HG02588 (cell line): ENCODE measurements at regions not wholly inside any gene's neighbourhood (a gene's known extent, or its start where the extent isn't known, plus 50 kb on each side); places are given as distances from the start of the nearest gene placed in this dataset.

Experiments used
- ATAC-seq: cut with Tn5 transposase; IDR thresholded peaks from one replicate; pipeline ENCODE4 v1.9.1; 2021; ENCODE audit warnings: mild to moderate bottlenecking, moderate library complexity; ENCODE audit not compliant: unreplicated experiment

DNA sequence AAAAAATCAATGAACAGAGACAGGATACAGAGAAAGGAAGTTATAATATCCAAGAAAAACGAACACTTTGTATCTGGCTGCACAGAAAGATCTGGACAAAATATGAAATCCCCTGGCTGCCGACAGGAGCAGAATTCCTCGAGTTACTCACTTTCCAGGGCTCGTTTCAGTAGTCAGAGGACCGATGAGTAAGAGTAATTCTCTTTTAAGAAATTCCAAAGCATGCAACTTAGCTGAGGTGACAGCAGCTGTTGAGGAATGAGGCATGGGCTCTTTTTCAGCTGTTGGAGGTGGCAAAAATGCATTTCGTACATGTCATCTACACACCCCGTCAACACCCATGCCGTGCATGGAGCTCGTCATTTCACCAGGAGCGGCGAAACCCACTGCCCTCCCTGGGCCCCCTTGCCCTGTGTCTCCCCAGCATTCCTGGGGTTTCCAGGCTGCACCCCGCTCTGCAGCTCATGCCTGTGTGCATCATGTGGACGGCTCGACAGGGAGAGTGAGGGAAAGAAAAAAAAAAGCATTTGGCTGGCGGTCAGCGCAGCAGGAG is 210.8 kb upstream of the SMIM21 start:
- ATAC-seq: no peak

DNA sequence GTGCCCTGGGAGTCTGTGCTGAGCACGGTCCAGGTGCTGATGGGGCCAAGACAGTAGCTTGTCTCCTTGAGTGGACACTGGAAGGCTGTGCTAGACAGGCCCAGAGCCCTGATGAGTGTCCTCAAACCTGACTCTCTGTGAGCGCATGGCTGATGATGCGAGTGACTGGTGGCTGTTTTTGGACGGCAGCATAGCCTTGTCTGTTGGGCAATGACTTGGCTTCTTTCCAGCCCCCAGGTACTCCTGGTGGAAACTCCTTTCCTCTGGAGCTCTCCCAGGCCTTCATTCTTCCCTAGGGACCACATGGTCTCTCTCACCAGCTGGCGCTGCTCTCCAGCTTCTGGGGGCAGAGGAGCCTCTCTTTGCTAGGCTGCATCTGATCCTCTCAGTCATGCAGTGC is 207.6 kb upstream of the SMIM21 start:
- ATAC-seq: no peak

DNA sequence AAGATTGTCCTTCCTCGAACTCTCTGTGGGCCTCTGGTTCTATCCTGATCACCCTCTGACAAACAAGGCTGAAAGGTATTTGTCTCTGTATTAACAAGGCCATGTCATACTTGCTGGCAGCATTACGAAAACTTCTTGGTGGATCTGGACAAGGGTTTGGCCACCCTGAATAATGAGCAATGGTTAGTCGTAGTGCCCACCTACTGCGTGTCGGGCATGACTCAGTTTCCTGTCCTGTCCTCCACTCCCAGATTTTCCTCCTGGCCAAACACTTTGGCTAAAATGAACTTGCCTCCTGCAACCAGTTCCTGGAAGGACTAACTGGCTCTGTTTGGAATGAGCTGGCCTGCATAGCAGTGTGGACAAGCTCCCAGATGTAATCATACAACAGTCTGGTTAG is 198.5 kb upstream of the SMIM21 start:
- no peak for ATAC-seq

DNA sequence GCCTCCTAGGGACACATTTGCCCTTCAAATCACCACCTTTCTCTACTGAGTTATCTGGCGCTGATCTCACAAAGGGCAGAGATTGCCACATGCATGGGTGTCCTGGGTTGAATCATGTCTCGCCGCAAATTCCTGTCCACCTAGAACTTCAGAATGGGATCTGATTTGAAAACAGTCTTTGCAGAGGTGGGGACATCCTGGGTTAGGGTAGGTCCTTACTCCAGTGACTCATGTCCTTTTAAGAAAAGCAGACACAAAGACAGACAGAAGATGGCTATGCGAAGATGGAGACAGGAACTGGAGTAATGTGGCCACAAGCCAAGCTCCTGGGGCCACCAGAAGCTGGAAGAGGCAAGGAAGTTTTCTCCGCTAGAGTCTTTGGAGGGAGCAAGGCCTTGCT is 197.4 kb upstream of the SMIM21 start:
- ATAC-seq: no peak

DNA sequence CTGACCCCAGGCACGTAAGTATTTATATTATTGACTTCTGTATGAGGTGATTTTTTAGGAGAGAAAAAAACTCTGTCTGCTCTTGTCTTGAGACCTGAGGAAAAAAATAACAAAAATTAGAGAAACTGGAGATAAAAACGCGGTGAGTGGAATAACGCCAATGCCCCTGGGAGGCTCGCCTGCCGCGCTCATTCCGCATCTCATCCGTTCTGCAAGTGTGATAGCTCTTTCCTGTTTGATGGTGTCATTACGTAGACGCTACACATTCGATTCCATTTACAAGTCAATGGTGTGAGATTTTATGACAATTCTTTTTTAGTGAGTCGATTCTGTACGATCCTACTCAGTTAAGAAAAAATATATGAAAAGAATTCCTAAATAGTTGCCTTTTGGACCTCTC is 194.3 kb upstream of the SMIM21 start:
- ATAC-seq: no peak

DNA sequence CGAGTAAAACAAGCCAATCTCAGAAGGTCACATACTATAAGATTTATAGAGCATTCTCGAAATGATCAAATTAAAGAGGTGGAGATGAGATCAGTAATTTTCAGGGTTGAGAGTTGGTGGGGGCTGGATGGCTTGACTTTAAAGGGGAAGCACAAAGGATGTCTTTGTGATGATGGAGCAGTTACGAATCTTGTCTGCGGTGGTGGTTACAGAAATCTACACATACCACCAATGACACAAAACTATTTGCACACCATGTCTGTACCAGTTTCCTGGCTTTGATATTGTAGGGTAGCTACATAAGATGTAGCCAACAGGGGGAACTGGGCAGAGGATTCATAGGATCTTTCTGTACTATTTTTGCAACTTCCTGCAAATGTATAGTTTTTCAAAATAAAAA is 190.6 kb upstream of the SMIM21 start:
- ATAC-seq: no peak

DNA sequence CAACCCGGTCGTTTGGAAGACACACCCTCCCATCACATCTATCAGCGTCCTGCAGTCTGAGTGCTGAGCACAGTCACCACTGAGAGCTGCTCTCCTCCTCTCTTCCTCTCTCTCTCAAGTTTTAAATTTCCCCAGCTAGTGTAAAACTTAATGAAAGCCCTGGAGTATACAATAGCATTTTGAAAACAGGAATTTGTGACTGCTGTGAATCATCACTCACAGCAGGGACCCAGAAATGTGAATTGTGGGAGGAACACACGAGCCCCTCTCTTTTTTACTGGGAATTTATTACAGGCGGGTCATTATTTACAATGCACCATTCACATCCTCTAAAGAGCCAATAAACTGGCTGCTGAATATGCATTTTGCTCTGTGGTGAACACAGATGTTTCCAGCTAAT is 185.0 kb upstream of the SMIM21 start:
- ATAC-seq: no peak

DNA sequence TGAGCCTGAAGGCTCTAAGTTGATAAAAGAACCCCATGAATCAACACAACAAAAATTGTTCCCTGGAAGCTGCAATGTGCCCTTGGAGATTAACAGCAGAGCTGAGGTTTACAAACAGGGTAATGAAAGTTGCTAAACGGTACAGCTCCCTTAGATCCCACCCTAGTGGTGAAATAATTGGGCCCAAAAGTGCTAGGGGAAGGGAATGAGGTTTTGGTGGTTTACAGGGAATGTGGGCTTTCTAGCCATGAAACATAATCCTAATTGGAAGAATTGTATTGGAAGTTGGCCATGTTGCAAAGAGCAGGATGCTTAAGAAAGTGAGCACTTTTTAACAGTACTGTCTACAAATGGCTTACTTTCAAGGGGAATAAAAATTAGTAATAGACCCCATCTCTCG is 180.2 kb upstream of the SMIM21 start:
- ATAC-seq: no peak

DNA sequence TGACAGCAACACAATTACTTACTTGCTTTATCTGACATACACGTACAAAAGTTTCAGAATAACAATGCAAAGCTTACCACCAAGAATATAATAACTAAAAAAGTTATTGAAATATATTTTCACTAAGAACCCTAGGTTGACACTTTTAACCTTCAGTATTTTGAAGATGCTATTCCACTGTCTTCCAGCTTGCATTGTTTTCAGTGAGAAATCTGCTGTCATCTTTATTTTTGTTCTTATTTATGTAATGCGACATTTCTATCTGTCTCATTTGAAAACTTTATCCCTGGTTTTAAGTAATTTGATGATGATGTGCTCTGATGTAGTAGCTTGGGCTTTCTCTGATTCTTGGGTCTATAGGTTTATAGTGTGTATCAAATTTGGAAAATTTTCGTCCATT is 165.0 kb upstream of the SMIM21 start:
- ATAC-seq: no peak

DNA sequence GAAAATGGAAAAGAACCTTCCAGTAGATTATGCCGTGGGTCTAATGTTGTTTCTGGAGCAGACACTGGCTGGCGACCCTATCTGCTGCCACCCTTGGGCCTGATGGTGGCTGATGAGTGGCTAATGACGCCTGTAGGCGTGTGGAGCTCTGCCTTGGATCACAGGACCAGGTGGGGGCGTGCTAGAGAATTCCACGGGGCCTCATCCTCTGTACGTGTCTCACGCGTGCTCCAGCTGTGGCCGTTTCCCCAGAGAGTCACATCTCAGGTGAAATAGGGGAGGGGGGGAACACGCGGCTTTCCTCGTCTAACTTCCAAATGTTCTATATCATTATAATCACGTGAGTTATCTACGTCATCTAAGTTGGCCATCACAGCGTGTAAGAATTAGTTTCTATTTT is 160.9 kb upstream of the SMIM21 start:
- no peak for ATAC-seq

DNA sequence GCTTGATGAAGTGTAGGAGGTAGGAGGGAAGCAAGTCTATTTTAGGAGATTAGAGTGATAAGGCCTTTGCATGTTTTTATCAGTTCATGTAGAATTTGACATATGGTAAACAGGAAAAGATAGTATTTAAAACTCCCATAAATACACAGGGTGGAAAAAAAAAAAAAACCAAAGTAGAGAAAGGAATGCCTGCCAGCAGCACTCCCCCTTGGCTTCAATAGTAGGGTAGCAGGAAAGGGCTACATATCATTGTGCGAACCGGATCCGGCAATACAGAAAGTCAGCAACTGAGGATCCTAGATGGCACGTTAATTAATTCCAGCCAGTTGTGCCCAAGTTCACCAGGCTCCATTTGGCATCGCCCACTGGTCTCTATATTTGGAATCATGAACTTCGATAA is 159.6 kb upstream of the SMIM21 start:
- ATAC-seq: no peak

DNA sequence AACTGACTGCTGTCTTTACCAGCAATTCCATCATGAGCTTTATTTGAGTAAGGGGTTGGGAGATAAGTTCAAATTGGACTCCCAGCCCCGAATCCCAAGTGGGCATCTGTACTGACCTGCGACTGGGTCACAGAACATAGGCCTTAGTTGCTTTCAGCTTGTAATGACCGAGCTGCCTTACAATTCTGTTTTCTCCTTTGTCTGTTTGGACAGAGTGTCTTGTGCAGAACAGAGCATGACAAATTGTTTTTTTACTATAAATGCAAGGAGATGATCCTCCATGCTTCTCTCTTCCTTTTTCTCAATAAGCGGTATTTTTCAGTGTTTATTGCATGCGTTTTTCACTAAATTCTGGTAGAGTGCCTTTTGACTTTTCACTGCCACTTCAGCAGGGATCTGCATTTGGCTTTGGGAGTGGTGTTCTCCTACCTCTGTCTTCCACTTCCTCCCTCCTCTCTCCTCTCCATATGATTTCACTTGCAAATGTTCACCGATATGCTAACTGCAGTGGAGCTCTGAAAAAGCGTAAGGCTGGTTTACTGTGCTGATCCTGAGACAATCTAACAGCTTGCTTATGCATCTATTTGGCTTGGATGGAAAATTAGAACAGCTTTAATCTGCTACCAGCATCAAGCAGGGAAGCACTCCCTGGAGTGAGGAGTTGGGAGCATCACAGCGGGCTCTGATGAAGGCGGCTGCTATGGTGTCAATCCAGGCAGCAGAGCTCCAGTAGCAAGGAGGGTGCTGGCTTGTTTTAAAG is 158.8 kb upstream of the SMIM21 start:
- no peak for ATAC-seq

DNA sequence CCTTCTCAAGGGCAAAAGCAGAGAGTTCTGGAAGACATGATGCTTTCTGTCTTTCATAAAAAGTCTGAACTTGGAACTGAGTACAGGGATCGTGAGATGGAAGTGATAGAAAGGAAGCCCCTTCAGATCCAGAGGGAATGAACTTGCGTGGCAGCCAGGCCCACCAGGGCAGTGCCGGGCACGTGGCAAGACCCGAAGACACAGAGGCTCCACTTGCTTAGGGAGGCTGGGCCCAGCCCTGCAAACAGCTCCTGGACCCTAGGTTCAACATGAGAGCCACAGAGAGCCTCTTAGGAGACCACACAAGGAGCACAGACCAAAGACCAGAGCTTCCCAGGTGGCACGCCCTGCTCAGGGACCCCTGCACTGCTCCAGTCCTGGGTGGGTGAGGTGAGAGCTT is 155.4 kb upstream of the SMIM21 start:
- no peak for ATAC-seq

DNA sequence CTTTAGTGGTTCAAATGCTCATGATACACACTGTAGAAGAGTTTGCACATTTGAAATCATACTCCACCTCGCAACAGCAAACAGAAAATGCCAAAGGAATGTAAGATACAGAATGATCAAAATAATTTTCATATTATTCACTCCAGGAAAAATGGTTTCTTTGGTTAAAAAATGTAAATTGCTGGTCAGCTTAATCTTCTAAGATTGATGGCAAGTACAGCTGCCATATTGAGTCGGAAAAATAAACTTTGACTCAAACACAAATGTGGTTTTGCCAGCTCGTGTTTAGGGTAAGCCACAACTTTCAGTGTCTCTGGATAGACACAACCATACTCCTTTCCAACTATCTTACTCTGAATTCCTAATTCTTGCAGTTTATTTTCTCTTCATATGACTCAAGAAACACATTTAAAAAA is 154.9 kb upstream of the SMIM21 start:
- ATAC-seq: no peak

DNA sequence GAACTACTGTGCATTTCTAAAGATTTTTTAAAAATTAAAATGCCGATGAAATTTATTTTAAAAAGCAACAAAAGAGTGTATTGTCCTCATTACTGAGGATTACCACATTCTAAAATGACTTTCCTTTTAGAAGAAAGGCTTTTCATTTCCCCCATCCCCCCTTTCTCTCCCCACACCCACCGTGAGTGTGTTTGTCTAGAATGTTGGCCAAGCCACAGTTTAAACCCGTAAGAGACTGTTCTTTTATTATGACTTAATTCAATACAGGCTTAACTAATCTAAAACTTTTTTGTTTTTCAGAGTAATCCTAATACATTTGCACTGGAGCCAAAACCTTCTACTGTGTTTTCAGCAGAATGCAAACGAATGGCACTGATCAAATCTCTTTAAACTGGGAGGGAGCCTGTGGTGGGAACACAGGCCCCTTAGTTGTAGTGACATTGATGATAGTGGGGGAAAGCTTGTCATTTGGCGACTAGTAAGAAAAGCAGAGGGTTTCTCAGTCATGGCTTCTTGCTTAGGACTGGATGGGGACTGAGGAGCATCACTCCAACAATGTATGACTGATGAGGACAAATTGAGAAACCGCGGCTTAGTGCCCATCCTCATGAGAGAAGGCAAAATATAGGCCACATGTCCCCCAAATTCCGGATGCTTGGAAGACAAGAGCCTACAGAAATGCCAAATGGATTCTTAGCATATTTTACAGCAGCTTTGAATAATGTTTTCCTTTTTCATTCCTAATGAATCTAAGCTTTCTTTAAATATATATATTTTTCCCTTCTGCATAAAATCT is 154.0 kb upstream of the SMIM21 start:
- ATAC-seq: no peak

DNA sequence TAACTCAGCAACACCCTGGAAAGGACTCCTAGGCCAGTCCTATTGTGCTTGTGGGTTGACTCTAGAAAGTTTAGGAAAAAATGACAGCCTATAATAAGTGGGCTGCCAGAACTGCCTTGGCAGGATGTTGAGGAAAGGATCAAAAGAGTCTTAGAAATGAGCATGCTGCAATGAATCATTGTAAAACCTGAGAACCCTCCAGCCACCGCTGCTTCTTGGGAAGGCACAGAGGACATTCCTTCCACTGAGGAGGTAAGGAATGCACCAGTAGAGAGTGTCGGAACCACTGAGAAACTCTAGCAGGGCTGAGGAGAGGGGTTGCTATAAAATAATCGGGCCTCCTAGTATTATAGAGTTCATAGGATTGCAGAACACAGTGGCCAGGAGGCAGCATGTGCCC is 146.7 kb upstream of the SMIM21 start:
- no peak for ATAC-seq

DNA sequence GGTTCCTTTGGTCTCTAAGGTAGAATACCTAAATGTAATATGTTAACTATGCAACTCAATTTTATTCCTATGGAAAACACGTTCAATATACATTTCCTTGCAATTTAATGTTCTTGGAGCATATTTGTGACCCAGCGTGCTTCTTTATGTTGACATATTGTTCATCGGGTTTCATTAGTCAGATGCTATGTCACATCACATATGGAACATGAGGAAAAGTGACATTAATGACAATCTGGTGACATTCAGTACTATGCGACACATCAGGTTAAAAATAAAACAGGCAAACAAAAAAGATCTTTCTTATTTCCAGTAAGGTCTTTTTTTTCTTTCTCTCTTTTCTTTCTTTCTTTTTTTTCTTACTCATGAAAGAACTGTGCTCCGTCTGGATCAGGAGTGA is 135.6 kb upstream of the SMIM21 start:
- ATAC-seq: no peak

DNA sequence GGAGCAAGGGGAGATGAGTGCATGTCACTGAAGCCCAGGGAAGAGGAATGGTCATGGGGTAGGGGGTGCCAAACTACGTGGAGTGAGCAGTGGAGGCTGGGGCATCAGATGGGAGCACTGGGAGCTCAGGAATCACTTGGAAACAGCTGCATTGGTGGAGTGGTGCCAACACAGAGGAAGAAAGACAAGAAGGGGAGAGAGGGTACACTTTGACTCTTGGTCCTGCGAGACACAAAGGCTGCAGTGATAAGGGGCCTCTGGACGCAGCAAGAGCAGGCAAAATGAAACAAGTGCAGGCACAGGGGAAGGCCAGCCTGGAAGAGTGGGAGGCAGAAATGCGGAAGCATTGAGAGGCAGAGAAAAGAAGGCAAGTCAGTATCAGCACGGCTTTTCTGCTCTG is 134.7 kb upstream of the SMIM21 start:
- ATAC-seq: no peak

DNA sequence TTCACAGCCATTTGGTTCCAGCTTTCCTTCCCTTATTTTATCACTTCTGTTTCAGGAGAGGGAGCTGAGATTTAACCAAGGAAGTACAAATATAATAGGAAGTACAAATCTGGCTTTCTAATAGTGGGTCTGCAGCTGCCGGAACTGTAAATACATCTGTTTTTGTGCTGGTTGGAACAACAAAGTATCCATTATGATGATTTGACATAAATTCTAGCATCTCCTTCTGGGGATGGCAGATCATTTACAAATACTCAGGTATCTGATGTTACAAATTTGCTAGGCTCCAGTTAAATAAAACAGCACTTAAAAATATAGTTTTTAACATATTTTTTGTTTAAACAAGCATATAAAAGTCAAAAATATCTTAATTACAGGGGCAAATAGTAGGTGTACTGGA is 131.3 kb upstream of the SMIM21 start:
- ATAC-seq: no peak

DNA sequence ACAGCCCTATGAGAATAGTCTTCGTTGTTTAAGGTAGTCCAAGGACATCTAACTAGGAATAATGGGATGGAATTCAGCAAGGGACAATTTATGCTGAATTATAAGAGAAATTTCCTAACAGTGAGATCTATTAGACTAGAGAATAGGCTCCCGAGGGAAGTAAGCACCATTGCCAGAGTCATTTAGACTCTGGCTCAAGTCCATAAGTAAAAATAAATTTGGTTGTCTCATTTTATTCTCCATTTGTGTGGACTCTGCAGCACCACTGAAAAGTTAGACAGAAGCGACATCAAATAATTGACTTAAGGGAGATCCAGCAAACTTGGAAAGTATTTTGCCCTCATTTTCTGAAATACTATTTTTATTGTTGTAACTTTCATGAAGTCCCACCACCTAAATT is 129.3 kb upstream of the SMIM21 start:
- no peak for ATAC-seq

DNA sequence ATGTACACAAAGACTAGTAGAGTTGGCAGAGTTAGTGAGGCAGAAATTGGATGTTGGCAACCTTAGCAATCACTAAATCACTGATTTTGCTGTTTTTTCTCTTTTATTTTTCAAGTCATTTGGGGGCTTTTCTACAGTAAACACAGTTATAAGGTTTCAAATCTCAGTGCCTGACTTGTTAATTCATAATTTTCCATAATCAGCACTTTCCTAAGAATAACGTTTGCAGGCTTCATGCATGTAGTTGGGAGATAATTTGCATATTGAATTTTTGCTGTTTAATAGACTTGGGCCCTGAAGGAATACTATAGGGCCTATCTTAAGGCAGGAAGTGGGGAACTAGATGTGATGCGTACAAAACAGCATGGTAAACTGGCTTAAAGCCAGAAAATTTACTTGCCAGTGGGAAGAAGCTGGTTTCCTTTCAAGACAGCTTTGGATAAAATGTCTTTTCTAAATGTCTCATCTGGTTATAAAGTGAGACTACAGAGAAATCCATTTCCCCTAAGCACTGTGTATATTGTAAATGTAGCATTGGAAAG is 127.2 kb upstream of the SMIM21 start:
- no peak for ATAC-seq

DNA sequence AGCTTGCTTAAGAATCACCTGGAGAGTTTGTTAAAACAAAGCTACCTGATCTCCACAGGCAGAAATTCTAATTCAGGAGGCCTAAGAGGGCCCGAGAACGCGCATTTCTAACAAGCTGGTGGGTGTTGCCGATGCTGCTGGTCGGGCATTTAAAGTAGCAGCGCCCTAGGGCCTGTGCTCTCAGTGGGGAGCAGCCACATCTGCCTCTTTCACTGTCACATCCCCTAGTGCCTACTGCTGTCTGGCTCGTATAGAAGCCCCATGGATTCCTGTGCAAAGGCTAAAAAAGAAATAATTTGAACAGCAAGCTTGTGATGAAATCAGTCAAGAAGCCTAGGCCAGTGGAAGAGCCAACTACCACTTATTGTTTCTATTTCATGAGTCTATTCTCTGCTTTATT is 126.7 kb upstream of the SMIM21 start:
- no peak for ATAC-seq
